ENCODE measurements at regions not wholly inside any gene's neighbourhood (a gene's known extent, or its start where the extent isn't known, plus 50 kb on each side); places are given as distances from the start of the nearest gene placed in this dataset.

DNA sequence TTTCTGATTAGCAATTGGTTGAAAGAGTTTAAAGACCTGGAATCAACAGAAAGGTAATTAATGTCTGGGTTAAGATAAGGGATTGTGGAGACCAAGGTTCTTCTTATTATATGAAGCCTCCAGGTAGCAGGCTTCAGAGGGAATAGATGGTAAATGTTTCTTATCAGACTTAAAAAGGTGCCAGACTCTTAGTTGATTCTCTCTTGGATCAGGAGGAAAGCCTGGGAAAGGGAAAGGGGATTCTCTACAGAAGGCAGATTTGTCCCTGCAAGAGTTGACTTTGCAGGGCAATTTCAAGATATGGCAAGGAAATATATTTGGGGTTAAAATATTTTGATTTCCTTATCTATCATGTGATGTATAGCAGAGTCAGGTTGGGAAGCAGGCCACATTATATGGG is 153.1 kb upstream of the ARL4C start:
- no peak for DNase-seq
- H3T11ph ChIP-seq (ENCODE audit: low read length) = no peak overlapping the region
- Mint-ChIP-seq H3K9me3 (peaks cover 0 to 3% of the 10 kb centered on the region in 2 experiments; a peak in 2 of 5 replicates), H3K4me3 (no peak overlapping the region), H3K4me1 (no peaks in the 10 kb centered on the region), H3K27me3 (ENCODE audit: low read depth) (no peaks in the 10 kb centered on the region; the same call in 1 of the 2 replicates), H3K27ac (no peak overlapping the region), H3K36me3 (ENCODE audit: insufficient read depth in 1 of 3, low read depth in 3 of 3) (peaks cover 0 to 4% (median 0%) of the 10 kb centered on the region in 3 experiments; a peak in 2 of 7 replicates)
- H4K5ac ChIP-seq (ENCODE audit: insufficient read length, low read depth, low read length) = no peak overlapping the region
- H2AK5ac ChIP-seq (ENCODE audit: insufficient read length, low read length) = no peak overlapping the region
- H3K27me3 ChIP-seq (ENCODE audit: insufficient read depth, low read length) = no peaks in the 10 kb centered on the region
- no peak overlapping the region for H3K27ac ChIP-seq (ENCODE audit: insufficient read length, low read depth, low read length)
- no peak overlapping the region for H2BK20ac ChIP-seq (ENCODE audit: low read depth, low read length, poor library complexity, severe bottlenecking)
- TF ChIP-seq, protein P1, sequence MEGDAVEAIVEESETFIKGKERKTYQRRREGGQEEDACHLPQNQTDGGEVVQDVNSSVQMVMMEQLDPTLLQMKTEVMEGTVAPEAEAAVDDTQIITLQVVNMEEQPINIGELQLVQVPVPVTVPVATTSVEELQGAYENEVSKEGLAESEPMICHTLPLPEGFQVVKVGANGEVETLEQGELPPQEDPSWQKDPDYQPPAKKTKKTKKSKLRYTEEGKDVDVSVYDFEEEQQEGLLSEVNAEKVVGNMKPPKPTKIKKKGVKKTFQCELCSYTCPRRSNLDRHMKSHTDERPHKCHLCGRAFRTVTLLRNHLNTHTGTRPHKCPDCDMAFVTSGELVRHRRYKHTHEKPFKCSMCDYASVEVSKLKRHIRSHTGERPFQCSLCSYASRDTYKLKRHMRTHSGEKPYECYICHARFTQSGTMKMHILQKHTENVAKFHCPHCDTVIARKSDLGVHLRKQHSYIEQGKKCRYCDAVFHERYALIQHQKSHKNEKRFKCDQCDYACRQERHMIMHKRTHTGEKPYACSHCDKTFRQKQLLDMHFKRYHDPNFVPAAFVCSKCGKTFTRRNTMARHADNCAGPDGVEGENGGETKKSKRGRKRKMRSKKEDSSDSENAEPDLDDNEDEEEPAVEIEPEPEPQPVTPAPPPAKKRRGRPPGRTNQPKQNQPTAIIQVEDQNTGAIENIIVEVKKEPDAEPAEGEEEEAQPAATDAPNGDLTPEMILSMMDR (conservative IDR thresholded peaks at IDR 0.05) = no peak
- no peak overlapping the region for H3K23ac ChIP-seq (ENCODE audit: insufficient read length, low read depth, low read length)
- no peak overlapping the region for H3K9ac ChIP-seq (ENCODE audit: extremely low read depth, insufficient read length, low read length)
- no peaks in the 10 kb centered on the region for H3K79me2 ChIP-seq (ENCODE audit: insufficient read depth, low read length)
- no peak overlapping the region for H4K91ac ChIP-seq (ENCODE audit: insufficient read length, low read depth, low read length)
- H4K8ac ChIP-seq (replicated peaks; ENCODE audit: insufficient read length, low read depth, low read length) = no peak overlapping the region
- H2BK5ac ChIP-seq (ENCODE audit: insufficient read length, low read length) = no peak overlapping the region
- H2AFZ ChIP-seq (ENCODE audit: low read length) = no peak overlapping the region
- no peak overlapping the region for H3K14ac ChIP-seq (ENCODE audit: insufficient read depth, low read length)
- no peaks in the 10 kb centered on the region for H3K79me1 ChIP-seq (ENCODE audit: insufficient read depth, low read depth, low read length, poor library complexity, severe bottlenecking)
- H2BK120ac ChIP-seq (ENCODE audit: low read depth, low read length, poor library complexity, severe bottlenecking) = no peak overlapping the region
- H2BK12ac ChIP-seq (ENCODE audit: insufficient read length, low read depth, low read length) = no peak overlapping the region
- H3K23me2 ChIP-seq (ENCODE audit: insufficient read length, low read depth, low read length, poor library complexity, severe bottlenecking) = no peaks in the 10 kb centered on the region
- H3K4me1 ChIP-seq (ENCODE audit: insufficient read depth, low read length) = no peaks in the 10 kb centered on the region
- H3K56ac ChIP-seq (ENCODE audit: insufficient read length, low read depth, low read length) = no peak overlapping the region
- H2BK15ac ChIP-seq (ENCODE audit: low read depth, low read length) = no peak overlapping the region
- H3K18ac ChIP-seq (ENCODE audit: insufficient read length, low read depth, low read length) = no peak overlapping the region
- H3K9me3 ChIP-seq (ENCODE audit: control insufficient read depth, low read depth, low read length) = no peaks in the 10 kb centered on the region
- no peak overlapping the region for H3K4ac ChIP-seq (ENCODE audit: low read depth, low read length)
- no peak overlapping the region for H3K4me2 ChIP-seq (ENCODE audit: insufficient read depth, insufficient read length, low read length)
- no peaks in the 10 kb centered on the region for H4K20me1 ChIP-seq (ENCODE audit: control insufficient read depth, insufficient read depth, insufficient read length)
